H9 (cell line): ENCODE measurements at regions not wholly inside any gene's neighbourhood (a gene's known extent, or its start where the extent isn't known, plus 50 kb on each side); places are given as distances from the start of the nearest gene placed in this dataset.

Experiments used
- DNase-seq: peaks from one replicate; pipeline ENCODE4 v3.0.0-alpha.2; 2017
- H2AFZ ChIP-seq: one replicate; pipeline ENCODE4 v1.6.1; 2013; ENCODE audit warnings: mild to moderate bottlenecking, low read length, control low read depth, moderate library complexity
- H2AK5ac ChIP-seq: 2 replicates; pipeline ENCODE4 v1.6.1; 2013; ENCODE audit warnings: low read length, control low read depth, mixed read lengths; ENCODE audit not compliant: insufficient read length
- H2BK120ac ChIP-seq: one replicate; pipeline ENCODE4 v1.6.1; 2013; ENCODE audit warnings: low read depth, mild to moderate bottlenecking, low read length, control low read depth, inconsistent platforms; ENCODE audit not compliant: poor library complexity, severe bottlenecking
- H2BK12ac ChIP-seq: 2 replicates; pipeline ENCODE4 v1.6.1; 2013; ENCODE audit warnings: low read length, control low read depth, mixed read lengths, low read depth; ENCODE audit not compliant: insufficient read length
- H2BK15ac ChIP-seq: 2 replicates; pipeline ENCODE4 v1.6.1; 2013; ENCODE audit warnings: low read depth, low read length, control low read depth
- H2BK20ac ChIP-seq: one replicate; pipeline ENCODE4 v1.6.1; 2013; ENCODE audit warnings: low read depth, mild to moderate bottlenecking, low read length, control low read depth, inconsistent platforms; ENCODE audit not compliant: poor library complexity, severe bottlenecking
- H2BK5ac ChIP-seq: 2 replicates; pipeline ENCODE4 v1.6.1; 2013; ENCODE audit warnings: low read length, control low read depth, mixed read lengths; ENCODE audit not compliant: insufficient read length
- H3K14ac ChIP-seq: 2 replicates; pipeline ENCODE4 v1.6.1; 2013; ENCODE audit warnings: low read length, control low read depth; ENCODE audit not compliant: insufficient read depth
- H3K18ac ChIP-seq: 2 replicates; pipeline ENCODE4 v1.6.1; 2013; ENCODE audit warnings: low read depth, mild to moderate bottlenecking, mixed read lengths, low read length, control low read depth; ENCODE audit not compliant: insufficient read length
- H3K23ac ChIP-seq: 2 replicates; pipeline ENCODE4 v1.6.1; 2013; ENCODE audit warnings: low read length, control low read depth, mixed read lengths, low read depth; ENCODE audit not compliant: insufficient read length
- H3K23me2 ChIP-seq: 2 replicates; pipeline ENCODE4 v1.6.1; 2013; ENCODE audit warnings: low read depth, mild to moderate bottlenecking, mixed read lengths, low read length, control low read depth; ENCODE audit not compliant: insufficient read length, poor library complexity, severe bottlenecking
- H3K27ac ChIP-seq: 2 replicates; pipeline ENCODE4 v1.5.1; 2013; ENCODE audit warnings: low read length, control low read depth, mixed read lengths, low read depth; ENCODE audit not compliant: insufficient read length
- H3K27me3 ChIP-seq: 2 replicates; pipeline ENCODE4 v1.6.1; 2013; ENCODE audit warnings: low read length, control low read depth, inconsistent platforms; ENCODE audit not compliant: insufficient read depth
- H3K4ac ChIP-seq: 2 replicates; pipeline ENCODE4 v1.6.1; 2013; ENCODE audit warnings: low read depth, mild to moderate bottlenecking, control low read depth, inconsistent platforms, low read length, moderate library complexity
- H3K4me1 ChIP-seq: 2 replicates; pipeline ENCODE4 v1.6.1; 2013; ENCODE audit warnings: low read length, control low read depth, inconsistent platforms; ENCODE audit not compliant: insufficient read depth
- H3K4me2 ChIP-seq: 2 replicates; pipeline ENCODE4 v1.6.1; 2013; ENCODE audit warnings: low read length, control low read depth, mixed read lengths; ENCODE audit not compliant: insufficient read length, insufficient read depth
- H3K56ac ChIP-seq: 2 replicates; pipeline ENCODE4 v1.6.1; 2013; ENCODE audit warnings: low read depth, mild to moderate bottlenecking, mixed read lengths, low read length, control low read depth; ENCODE audit not compliant: insufficient read length
- H3K79me1 ChIP-seq: 2 replicates; pipeline ENCODE4 v1.6.1; 2013; ENCODE audit warnings: low read depth, mild to moderate bottlenecking, moderate library complexity, low read length, control low read depth, inconsistent platforms; ENCODE audit not compliant: insufficient read depth, poor library complexity, severe bottlenecking
- H3K79me2 ChIP-seq: 2 replicates; pipeline ENCODE4 v1.6.1; 2013; ENCODE audit warnings: low read length, control low read depth, inconsistent platforms; ENCODE audit not compliant: insufficient read depth
- H3K9ac ChIP-seq: 2 replicates; pipeline ENCODE4 v1.6.1; 2013; ENCODE audit warnings: low read length, control low read depth, mixed read lengths; ENCODE audit not compliant: insufficient read length; ENCODE audit errors: extremely low read depth
- H3K9me3 ChIP-seq: one replicate; pipeline ENCODE4 v1.6.1; 2013; ENCODE audit warnings: low read depth, low read length, inconsistent platforms; ENCODE audit not compliant: control insufficient read depth
- H3T11ph ChIP-seq: one replicate; pipeline ENCODE4 v1.6.1; 2013; ENCODE audit warnings: mild to moderate bottlenecking, low read length, control low read depth, inconsistent platforms
- H4K20me1 ChIP-seq: one replicate; pipeline ENCODE4 v1.6.1; 2013; ENCODE audit not compliant: control insufficient read depth, insufficient read length, insufficient read depth
- H4K5ac ChIP-seq: 2 replicates; pipeline ENCODE4 v1.6.1; 2013; ENCODE audit warnings: low read depth, mild to moderate bottlenecking, mixed read lengths, low read length, control low read depth; ENCODE audit not compliant: insufficient read length
- H4K8ac ChIP-seq: replicated peaks from 2 replicates; pipeline ENCODE4 v1.6.1; 2013; ENCODE audit warnings: low read length, control low read depth, mixed read lengths, low read depth; ENCODE audit not compliant: insufficient read length
- H4K91ac ChIP-seq: 2 replicates; pipeline ENCODE4 v1.6.1; 2013; ENCODE audit warnings: low read depth, mild to moderate bottlenecking, moderate library complexity, mixed read lengths, low read length, control low read depth; ENCODE audit not compliant: insufficient read length
- H3K27ac Mint-ChIP-seq, 3 experiments: 2 replicates in 2 of 3; 3 replicates in 1 of 3; pipeline ENCODE4 v1.8.0; 2020 to 2021; ENCODE audit warnings: mixed read lengths in 3 of 3, mild to moderate bottlenecking in 1 of 3, moderate library complexity in 1 of 3
- H3K27me3 Mint-ChIP-seq: 2 replicates; pipeline ENCODE4 v1.8.0; 2021; ENCODE audit warnings: low read depth, mild to moderate bottlenecking, moderate library complexity, mixed read lengths
- H3K36me3 Mint-ChIP-seq, 3 experiments: 2 replicates in 2 of 3; 3 replicates in 1 of 3; pipeline ENCODE4 v1.8.0; 2020 to 2021; ENCODE audit warnings: low read depth in 3 of 3, mixed read lengths in 3 of 3; ENCODE audit not compliant: insufficient read depth in 1 of 3
- H3K4me1 Mint-ChIP-seq, 2 experiments: 2 replicates each; pipeline ENCODE4 v1.8.0; 2020; ENCODE audit warnings: mixed read lengths in 2 of 2
- H3K4me3 Mint-ChIP-seq, 2 experiments: 2 replicates in 1 of 2; 3 replicates in 1 of 2; pipeline ENCODE4 v1.8.0; 2020 to 2021; ENCODE audit warnings: mild to moderate bottlenecking in 2 of 2, mixed read lengths in 2 of 2, moderate library complexity in 1 of 2
- H3K9me3 Mint-ChIP-seq, 2 experiments: 2 replicates in 1 of 2; 3 replicates in 1 of 2; pipeline ENCODE4 v1.8.0; 2020; ENCODE audit warnings: mild to moderate bottlenecking in 2 of 2, mixed read lengths in 2 of 2, moderate library complexity in 1 of 2
- TF ChIP-seq, protein P1 (sequence below): fragments of 200-600 bp; sonication (generic); conservative IDR thresholded peaks from 3 replicates; pipeline ENCODE4 v1.8.0; 2021; ENCODE audit warnings: antibody characterized with exemption, mild to moderate bottlenecking

DNA sequence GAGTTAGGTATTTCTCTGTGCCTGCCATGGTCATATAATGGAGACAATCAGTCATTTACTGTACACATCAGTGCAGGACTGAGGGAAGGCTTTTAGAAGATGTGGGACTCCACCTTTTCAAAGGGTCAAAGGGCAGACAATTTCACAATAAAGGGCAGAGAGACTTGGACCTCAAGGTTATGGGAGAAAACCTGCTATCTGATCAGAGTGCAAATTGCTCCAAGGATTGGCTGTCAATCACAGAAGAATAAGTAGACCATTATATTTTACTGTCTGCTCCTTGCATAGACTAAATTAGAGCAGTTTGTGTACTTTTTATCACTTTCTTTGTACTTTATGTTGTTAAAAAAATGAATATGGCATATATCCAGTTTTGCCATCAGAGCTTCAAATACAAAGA is 314.9 kb upstream of the ATP11B start:
- H3K4me1 Mint-ChIP-seq = peaks cover 7 to 18% of the 10 kb centered on the region in 2 experiments
- Histone ChIP-seq H3K27ac (no peak overlapping the region), H3T11ph (no peak overlapping the region), H3K23ac (no peak overlapping the region), H3K79me2 (no peaks in the 10 kb centered on the region), H3K4me1 (no peaks in the 10 kb centered on the region), H2AK5ac (no peak overlapping the region), H3K9me3 (no peaks in the 10 kb centered on the region), H3K4ac (no peak overlapping the region), H2BK12ac (no peak overlapping the region), H2BK20ac (no peak overlapping the region), H4K91ac (no peak overlapping the region), H2BK5ac (no peak overlapping the region), H4K5ac (no peak overlapping the region), H3K79me1 (no peaks in the 10 kb centered on the region), H4K8ac (no peak overlapping the region), H2BK15ac (no peak overlapping the region), H3K4me2 (no peak overlapping the region), H4K20me1 (no peaks in the 10 kb centered on the region), H3K56ac (no peak overlapping the region), H3K14ac (no peak overlapping the region), H3K9ac (no peak overlapping the region), H2BK120ac (no peak overlapping the region), H3K18ac (no peak overlapping the region), H2AFZ (no peak overlapping the region), H3K27me3 (no peaks in the 10 kb centered on the region), H3K23me2 (no peaks in the 10 kb centered on the region)
- no peak for DNase-seq
- no peak overlapping the region for H3K4me3 Mint-ChIP-seq
- no peaks in the 10 kb centered on the region for H3K36me3 Mint-ChIP-seq
- no peaks in the 10 kb centered on the region for H3K27me3 Mint-ChIP-seq
- TF ChIP-seq, protein P1, sequence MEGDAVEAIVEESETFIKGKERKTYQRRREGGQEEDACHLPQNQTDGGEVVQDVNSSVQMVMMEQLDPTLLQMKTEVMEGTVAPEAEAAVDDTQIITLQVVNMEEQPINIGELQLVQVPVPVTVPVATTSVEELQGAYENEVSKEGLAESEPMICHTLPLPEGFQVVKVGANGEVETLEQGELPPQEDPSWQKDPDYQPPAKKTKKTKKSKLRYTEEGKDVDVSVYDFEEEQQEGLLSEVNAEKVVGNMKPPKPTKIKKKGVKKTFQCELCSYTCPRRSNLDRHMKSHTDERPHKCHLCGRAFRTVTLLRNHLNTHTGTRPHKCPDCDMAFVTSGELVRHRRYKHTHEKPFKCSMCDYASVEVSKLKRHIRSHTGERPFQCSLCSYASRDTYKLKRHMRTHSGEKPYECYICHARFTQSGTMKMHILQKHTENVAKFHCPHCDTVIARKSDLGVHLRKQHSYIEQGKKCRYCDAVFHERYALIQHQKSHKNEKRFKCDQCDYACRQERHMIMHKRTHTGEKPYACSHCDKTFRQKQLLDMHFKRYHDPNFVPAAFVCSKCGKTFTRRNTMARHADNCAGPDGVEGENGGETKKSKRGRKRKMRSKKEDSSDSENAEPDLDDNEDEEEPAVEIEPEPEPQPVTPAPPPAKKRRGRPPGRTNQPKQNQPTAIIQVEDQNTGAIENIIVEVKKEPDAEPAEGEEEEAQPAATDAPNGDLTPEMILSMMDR = no peak
- no peaks in the 10 kb centered on the region for H3K9me3 Mint-ChIP-seq
- no peak overlapping the region for H3K27ac Mint-ChIP-seq
